NB4 (cell line): ENCODE measurements at regions not wholly inside any gene's neighbourhood (a gene's known extent, or its start where the extent isn't known, plus 50 kb on each side); places are given as distances from the start of the nearest gene placed in this dataset.

Experiments
- CTCF ChIP-seq: IDR thresholded peaks from one replicate; pipeline ENCODE4 v1.5.1; 2012; ENCODE audit warnings: low read depth, low read length
- POLR2A ChIP-seq: IDR thresholded peaks from 2 replicates; pipeline ENCODE4 v1.6.1; 2011; ENCODE audit warnings: mild to moderate bottlenecking; ENCODE audit not compliant: insufficient read length; ENCODE audit errors: extremely low read depth

GRCh38 chr7:112873831-112874553, 83.8 kb upstream of the TMEM168 start:
- TF ChIP-seq CTCF = no peak
- no peak for TF ChIP-seq POLR2A
